WTC11 (cell line): ENCODE measurements at regions not wholly inside any gene's neighbourhood (a gene's known extent, or its start where the extent isn't known, plus 50 kb on each side); places are given as distances from the start of the nearest gene placed in this dataset.

Experiments used
- ATAC-seq: fragments of 200-7000 bp; cut with Tn5 transposase; 2 replicates; pipeline ENCODE4 v1.10.0; 2021; ENCODE audit warnings: mild to moderate bottlenecking, moderate library complexity
- CTCF ChIA-PET: fragments of 300-600 bp; sonication (Branson Sonifier 250); formaldehyde crosslinking; loops from one replicate; lab custom pipeline; 2021; ENCODE audit warnings: antibody characterized with exemption; lab: Charles Lee
- POLR2A ChIA-PET: fragments of 350-600 bp; sonication (Branson Sonifier 250); formaldehyde crosslinking; loops from one replicate; lab custom pipeline; 2021; ENCODE audit warnings: antibody characterized with exemption; lab: Charles Lee
- DNase-seq: peaks from one replicate; pipeline ENCODE4 v3.0.0; 2021; ENCODE audit warnings: low spot score
- H3K27ac Mint-ChIP-seq: 2 replicates; pipeline ENCODE4 v1.8.0; 2021; ENCODE audit warnings: mixed read lengths
- H3K27me3 Mint-ChIP-seq: 2 replicates; pipeline ENCODE4 v1.8.0; 2021; ENCODE audit warnings: low read depth, mild to moderate bottlenecking, moderate library complexity, mixed read lengths
- H3K36me3 Mint-ChIP-seq: 2 replicates; pipeline ENCODE4 v1.8.0; 2021; ENCODE audit warnings: mixed read lengths
- H3K4me1 Mint-ChIP-seq: 2 replicates; pipeline ENCODE4 v1.8.0; 2022; ENCODE audit warnings: mixed read lengths
- H3K4me3 Mint-ChIP-seq: 2 replicates; pipeline ENCODE4 v1.8.0; 2021; ENCODE audit warnings: mild to moderate bottlenecking, moderate library complexity, mixed read lengths
- H3K9me3 Mint-ChIP-seq: 2 replicates; pipeline ENCODE4 v1.8.0; 2021; ENCODE audit warnings: mixed read lengths
- ATF1 ChIP-seq: sonication (generic); formaldehyde crosslinking; IDR thresholded peaks from 2 replicates; pipeline ENCODE4 v1.8.1; 2023; ENCODE audit warnings: mild to moderate bottlenecking, moderate library complexity, missing genetic modification reagents
- ATF6 ChIP-seq: sonication (generic); formaldehyde crosslinking; IDR thresholded peaks from 2 replicates; pipeline ENCODE4 v1.8.1; 2023; ENCODE audit warnings: mild to moderate bottlenecking, missing genetic modification reagents
- CDX4 ChIP-seq: fragments of 250-450 bp; sonication (Bioruptor Pico); IDR thresholded peaks from 2 replicates; pipeline ENCODE4 v1.9.0; 2021; ENCODE audit warnings: moderate library complexity, mild to moderate bottlenecking, inconsistent platforms, borderline replicate concordance
- FOXP4 ChIP-seq: sonication (generic); formaldehyde crosslinking; IDR thresholded peaks from 2 replicates; pipeline ENCODE4 v1.8.0; 2022; ENCODE audit warnings: mild to moderate bottlenecking, missing genetic modification reagents
- GABPB1 ChIP-seq: sonication (generic); formaldehyde crosslinking; IDR thresholded peaks from 2 replicates; pipeline ENCODE4 v1.8.1; 2023; ENCODE audit warnings: mild to moderate bottlenecking, missing genetic modification reagents
- GRHL2 ChIP-seq: fragments of 250-450 bp; sonication (Bioruptor Pico); IDR thresholded peaks from 2 replicates; pipeline ENCODE4 v1.8.0; 2022; ENCODE audit warnings: mild to moderate bottlenecking, moderate library complexity; ENCODE audit not compliant: insufficient replicate concordance, severe bottlenecking
- NFE2L1 ChIP-seq: sonication (generic); formaldehyde crosslinking; IDR thresholded peaks from 2 replicates; pipeline ENCODE4 v1.8.1; 2023; ENCODE audit warnings: missing genetic modification reagents
- RELA ChIP-seq: sonication (generic); formaldehyde crosslinking; IDR thresholded peaks from 2 replicates; pipeline ENCODE4 v1.8.1; 2022; ENCODE audit warnings: missing genetic modification reagents, mild to moderate bottlenecking, borderline replicate concordance
- SMAD4 ChIP-seq: sonication (generic); formaldehyde crosslinking; IDR thresholded peaks from 2 replicates; pipeline ENCODE4 v1.8.0; 2022; ENCODE audit warnings: mild to moderate bottlenecking, missing genetic modification reagents
- USF2 ChIP-seq: sonication (generic); formaldehyde crosslinking; IDR thresholded peaks from 2 replicates; pipeline ENCODE4 v1.8.1; 2023; ENCODE audit warnings: mild to moderate bottlenecking, missing genetic modification reagents, moderate library complexity
- ZBTB21 ChIP-seq: sonication (generic); formaldehyde crosslinking; IDR thresholded peaks from 2 replicates; pipeline ENCODE4 v1.8.1; 2023; ENCODE audit warnings: mild to moderate bottlenecking, missing genetic modification reagents, borderline replicate concordance
- TF ChIP-seq, protein P1 (sequence below): sonication (generic); formaldehyde crosslinking; IDR thresholded peaks from 2 replicates; pipeline ENCODE4 v1.8.0; 2023; ENCODE audit warnings: missing genetic modification reagents, mild to moderate bottlenecking, borderline replicate concordance
- TF ChIP-seq, protein P2 (sequence below): sonication (generic); formaldehyde crosslinking; conservative IDR thresholded peaks from 2 replicates; pipeline ENCODE4 v1.8.1; 2022; ENCODE audit warnings: mild to moderate bottlenecking, missing genetic modification reagents
- TF ChIP-seq, protein P3 (sequence below): sonication (generic); formaldehyde crosslinking; IDR thresholded peaks from 2 replicates; pipeline ENCODE4 v1.8.0; 2023; ENCODE audit warnings: missing genetic modification reagents
- TF ChIP-seq, protein P4 (sequence below): sonication (generic); formaldehyde crosslinking; IDR thresholded peaks from 2 replicates; pipeline ENCODE4 v1.8.1; 2022; ENCODE audit warnings: missing genetic modification reagents, borderline replicate concordance
- TF ChIP-seq, protein P5 (sequence below): sonication (generic); formaldehyde crosslinking; IDR thresholded peaks from 2 replicates; pipeline ENCODE4 v1.8.0; 2022; ENCODE audit warnings: mild to moderate bottlenecking, missing genetic modification reagents

DNA sequence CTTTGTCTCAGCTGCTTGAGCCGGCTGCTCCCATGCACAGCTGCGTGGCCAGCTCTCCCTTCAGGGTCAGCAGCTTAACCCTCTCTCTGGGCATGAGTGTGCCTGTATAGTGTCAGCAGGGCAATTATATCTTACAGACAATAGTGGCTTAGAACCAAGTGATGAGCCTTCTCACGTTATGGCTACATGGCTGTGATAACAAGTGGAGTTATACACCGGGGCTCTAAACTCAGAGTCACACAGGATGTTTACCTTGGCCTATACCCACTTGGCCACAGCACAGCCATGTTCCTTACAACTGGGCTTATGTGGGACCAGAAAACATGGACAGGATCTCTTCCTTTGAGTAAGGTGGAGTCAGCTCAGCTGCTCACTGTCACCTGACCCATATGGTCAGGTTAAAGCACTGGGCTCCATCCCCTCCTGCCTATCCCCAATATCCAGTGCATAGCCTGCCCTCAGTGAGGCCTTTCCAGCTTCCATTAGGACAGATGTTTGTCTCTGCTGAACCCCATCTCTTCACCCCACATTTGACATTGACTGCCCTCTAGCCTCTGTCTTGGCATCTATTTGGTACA, 294.2 kb upstream of the NCKAP5 start:
- no peak overlapping the region for H3K27ac Mint-ChIP-seq
- CTCF ChIA-PET, result no interaction called here
- no peaks in the 10 kb centered on the region for H3K27me3 Mint-ChIP-seq
- ATAC-seq, result no peak
- H3K4me3 Mint-ChIP-seq, result no peak overlapping the region
- H3K9me3 Mint-ChIP-seq, result peaks cover 4% of the 10 kb centered on the region; the same call in 1 of the 2 replicates
- no peak for DNase-seq
- POLR2A ChIA-PET, result no interaction called here
- no peak for TF ChIP-seq ATF1
- TF ChIP-seq, protein P1, sequence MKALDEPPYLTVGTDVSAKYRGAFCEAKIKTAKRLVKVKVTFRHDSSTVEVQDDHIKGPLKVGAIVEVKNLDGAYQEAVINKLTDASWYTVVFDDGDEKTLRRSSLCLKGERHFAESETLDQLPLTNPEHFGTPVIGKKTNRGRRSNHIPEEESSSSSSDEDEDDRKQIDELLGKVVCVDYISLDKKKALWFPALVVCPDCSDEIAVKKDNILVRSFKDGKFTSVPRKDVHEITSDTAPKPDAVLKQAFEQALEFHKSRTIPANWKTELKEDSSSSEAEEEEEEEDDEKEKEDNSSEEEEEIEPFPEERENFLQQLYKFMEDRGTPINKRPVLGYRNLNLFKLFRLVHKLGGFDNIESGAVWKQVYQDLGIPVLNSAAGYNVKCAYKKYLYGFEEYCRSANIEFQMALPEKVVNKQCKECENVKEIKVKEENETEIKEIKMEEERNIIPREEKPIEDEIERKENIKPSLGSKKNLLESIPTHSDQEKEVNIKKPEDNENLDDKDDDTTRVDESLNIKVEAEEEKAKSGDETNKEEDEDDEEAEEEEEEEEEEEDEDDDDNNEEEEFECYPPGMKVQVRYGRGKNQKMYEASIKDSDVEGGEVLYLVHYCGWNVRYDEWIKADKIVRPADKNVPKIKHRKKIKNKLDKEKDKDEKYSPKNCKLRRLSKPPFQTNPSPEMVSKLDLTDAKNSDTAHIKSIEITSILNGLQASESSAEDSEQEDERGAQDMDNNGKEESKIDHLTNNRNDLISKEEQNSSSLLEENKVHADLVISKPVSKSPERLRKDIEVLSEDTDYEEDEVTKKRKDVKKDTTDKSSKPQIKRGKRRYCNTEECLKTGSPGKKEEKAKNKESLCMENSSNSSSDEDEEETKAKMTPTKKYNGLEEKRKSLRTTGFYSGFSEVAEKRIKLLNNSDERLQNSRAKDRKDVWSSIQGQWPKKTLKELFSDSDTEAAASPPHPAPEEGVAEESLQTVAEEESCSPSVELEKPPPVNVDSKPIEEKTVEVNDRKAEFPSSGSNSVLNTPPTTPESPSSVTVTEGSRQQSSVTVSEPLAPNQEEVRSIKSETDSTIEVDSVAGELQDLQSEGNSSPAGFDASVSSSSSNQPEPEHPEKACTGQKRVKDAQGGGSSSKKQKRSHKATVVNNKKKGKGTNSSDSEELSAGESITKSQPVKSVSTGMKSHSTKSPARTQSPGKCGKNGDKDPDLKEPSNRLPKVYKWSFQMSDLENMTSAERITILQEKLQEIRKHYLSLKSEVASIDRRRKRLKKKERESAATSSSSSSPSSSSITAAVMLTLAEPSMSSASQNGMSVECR (CRISPR knock-in tag), result no peak
- TF ChIP-seq USF2 (CRISPR knock-in tag), result no peak
- no peak for TF ChIP-seq GRHL2 (CRISPR knock-in tag)
- TF ChIP-seq ATF6 (CRISPR knock-in tag), result no peak
- H3K4me1 Mint-ChIP-seq, result no peaks in the 10 kb centered on the region
- H3K36me3 Mint-ChIP-seq, result no peaks in the 10 kb centered on the region

GRCh38 chr2:133863106-133863800, 295.0 kb upstream of the NCKAP5 start:
- ChIA-PET POLR2A (no interaction called here), CTCF (interaction anchor here (0.7 to 1.3 kb wide), 2 partner anchors 40 to 588 kb away, joined by 3 read pairs; no protein-coding TSS in a partner anchor)
- Mint-ChIP-seq H3K27me3 (no peaks in the 10 kb centered on the region), H3K9me3 (no peaks in the 10 kb centered on the region), H3K4me1 (no peaks in the 10 kb centered on the region), H3K36me3 (no peaks in the 10 kb centered on the region), H3K4me3 (no peak overlapping the region), H3K27ac (no peak overlapping the region)
- DNase-seq (no peak), ATAC-seq (no peak)
- TF ChIP-seq GABPB1 (CRISPR knock-in tag) (no peak), SMAD4 (CRISPR knock-in tag) (no peak), ZBTB21 (no peak), ATF6 (CRISPR knock-in tag) (no peak), FOXP4 (no peak), CDX4 (CRISPR knock-in tag) (no peak), RELA (CRISPR knock-in tag) (no peak), NFE2L1 (CRISPR knock-in tag) (no peak)
- TF ChIP-seq, protein P2, sequence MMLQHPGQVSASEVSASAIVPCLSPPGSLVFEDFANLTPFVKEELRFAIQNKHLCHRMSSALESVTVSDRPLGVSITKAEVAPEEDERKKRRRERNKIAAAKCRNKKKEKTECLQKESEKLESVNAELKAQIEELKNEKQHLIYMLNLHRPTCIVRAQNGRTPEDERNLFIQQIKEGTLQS (CRISPR knock-in tag), result no peak
- TF ChIP-seq, protein P3, sequence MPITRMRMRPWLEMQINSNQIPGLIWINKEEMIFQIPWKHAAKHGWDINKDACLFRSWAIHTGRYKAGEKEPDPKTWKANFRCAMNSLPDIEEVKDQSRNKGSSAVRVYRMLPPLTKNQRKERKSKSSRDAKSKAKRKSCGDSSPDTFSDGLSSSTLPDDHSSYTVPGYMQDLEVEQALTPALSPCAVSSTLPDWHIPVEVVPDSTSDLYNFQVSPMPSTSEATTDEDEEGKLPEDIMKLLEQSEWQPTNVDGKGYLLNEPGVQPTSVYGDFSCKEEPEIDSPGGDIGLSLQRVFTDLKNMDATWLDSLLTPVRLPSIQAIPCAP (CRISPR knock-in tag), result no peak
- TF ChIP-seq, protein P4, sequence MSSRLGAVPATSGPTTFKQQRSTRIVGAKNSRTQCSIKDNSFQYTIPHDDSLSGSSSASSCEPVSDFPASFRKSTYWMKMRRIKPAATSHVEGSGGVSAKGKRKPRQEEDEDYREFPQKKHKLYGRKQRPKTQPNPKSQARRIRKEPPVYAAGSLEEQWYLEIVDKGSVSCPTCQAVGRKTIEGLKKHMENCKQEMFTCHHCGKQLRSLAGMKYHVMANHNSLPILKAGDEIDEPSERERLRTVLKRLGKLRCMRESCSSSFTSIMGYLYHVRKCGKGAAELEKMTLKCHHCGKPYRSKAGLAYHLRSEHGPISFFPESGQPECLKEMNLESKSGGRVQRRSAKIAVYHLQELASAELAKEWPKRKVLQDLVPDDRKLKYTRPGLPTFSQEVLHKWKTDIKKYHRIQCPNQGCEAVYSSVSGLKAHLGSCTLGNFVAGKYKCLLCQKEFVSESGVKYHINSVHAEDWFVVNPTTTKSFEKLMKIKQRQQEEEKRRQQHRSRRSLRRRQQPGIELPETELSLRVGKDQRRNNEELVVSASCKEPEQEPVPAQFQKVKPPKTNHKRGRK (CRISPR knock-in tag), result no peak
- TF ChIP-seq, protein P5, sequence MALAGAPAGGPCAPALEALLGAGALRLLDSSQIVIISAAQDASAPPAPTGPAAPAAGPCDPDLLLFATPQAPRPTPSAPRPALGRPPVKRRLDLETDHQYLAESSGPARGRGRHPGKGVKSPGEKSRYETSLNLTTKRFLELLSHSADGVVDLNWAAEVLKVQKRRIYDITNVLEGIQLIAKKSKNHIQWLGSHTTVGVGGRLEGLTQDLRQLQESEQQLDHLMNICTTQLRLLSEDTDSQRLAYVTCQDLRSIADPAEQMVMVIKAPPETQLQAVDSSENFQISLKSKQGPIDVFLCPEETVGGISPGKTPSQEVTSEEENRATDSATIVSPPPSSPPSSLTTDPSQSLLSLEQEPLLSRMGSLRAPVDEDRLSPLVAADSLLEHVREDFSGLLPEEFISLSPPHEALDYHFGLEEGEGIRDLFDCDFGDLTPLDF (CRISPR knock-in tag), result no peak
